HG03520 (cell line): ENCODE measurements at regions not wholly inside any gene's neighbourhood (a gene's known extent, or its start where the extent isn't known, plus 50 kb on each side); places are given as distances from the start of the nearest gene placed in this dataset.

Source experiments
- ATAC-seq: cut with Tn5 transposase; IDR thresholded peaks from one replicate; pipeline ENCODE4 v1.9.1; 2021; ENCODE audit warnings: mild to moderate bottlenecking, moderate library complexity; ENCODE audit not compliant: unreplicated experiment

DNA sequence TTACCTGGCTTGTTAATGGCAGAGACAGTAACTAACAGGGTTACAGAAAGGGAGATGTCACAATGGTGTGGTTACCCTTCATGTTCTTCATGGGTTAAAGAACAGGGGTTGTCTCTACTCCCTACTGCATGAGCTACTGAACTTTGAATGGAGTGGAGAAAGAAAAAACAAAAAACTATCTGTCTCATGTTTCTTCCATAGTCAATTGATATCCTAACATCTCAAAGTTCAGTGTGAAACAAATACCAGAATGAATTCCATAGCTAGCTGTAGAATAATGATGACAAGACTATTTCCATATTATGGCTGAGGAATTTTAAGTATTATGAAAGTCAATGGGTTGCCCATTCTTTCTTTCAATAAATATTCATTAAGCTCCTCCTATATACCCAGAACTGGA lies 161.3 kb upstream of the LPP start:
- no peak for ATAC-seq

- no peak for ATAC-seq
These were observed 159.5 kb upstream of the LPP start for GRCh38 chr3:187994221-187995042.

DNA sequence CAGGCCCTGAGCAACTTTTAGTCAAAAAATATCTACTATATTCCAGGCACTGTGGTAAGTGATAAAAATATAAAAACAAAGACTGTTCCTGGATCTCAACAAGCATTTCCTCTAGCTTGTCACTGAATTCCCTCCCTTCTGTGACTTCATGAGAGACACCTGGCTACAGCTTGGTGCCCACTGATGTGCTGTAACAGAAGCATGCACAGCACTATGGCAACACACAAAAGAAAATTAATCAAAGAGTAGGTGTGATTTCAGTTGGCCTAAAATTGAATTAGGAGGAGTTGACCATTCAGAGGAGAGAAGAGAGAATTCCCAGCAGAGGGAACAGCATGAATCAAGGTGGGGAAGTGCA lies 158.9 kb upstream of the LPP start:
- ATAC-seq: no peak

DNA sequence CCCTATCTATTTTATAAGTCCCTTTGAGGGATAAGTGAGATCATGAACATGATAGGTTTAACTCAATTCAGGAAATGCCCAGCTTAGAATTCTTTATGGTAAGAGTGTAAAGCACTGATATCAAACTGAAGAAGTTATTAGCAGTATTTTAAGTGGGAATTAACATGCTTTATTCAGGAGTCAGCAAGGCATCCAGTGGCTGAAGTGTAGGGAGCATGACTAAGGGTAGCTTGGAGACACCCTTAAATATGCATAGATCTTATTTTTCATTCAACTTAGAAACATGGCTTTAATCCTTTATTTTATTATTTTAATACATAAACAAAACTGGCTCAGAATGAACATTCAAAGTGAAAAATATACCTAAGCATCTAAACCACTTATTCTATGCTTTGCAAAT lies 158.3 kb upstream of the LPP start:
- ATAC-seq: no peak

- ATAC-seq: no peak
These were observed 157.3 kb upstream of the LPP start for GRCh38 chr3:187996609-187997008.

DNA sequence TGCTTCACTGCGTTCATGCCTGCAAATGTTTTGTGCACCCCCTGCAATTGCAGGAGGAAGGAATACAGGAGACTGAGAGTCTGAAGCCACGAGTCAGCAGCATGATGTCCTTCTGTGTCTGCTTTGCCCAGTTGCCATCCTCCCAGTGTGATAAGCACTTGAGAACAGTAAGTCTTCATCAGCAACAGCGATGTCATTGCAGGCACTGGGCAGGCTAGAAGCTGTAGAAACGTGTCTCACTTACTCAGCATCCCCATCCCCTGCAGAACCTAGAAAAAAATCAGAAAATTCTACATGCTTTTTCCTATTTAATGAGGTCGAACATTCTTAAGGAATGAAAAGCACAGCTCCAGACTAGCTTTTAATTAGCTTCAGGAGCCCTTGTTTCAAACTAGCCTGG lies 156.5 kb upstream of the LPP start:
- no peak for ATAC-seq

- no peak for ATAC-seq
These were observed 155.9 kb upstream of the LPP start for GRCh38 chr3:187997946-187998561.

DNA sequence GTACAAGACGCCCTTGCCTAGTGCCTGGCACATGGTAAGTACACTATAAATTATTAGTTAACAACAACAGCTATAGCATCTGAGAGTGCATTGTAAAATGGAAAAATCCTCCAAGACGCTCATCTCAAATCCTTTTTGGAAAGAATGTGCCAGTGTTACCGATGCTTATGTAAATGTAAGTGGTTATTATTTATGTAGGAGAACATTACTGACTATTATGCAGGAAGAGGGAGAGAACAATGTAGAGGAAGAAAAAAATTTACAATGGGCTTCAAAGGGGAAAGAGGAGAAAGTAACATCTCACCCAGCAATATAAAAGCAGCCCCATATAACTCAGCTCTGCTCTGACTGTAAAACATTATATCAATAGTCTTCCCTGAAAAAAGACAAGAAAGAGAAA lies 155.3 kb upstream of the LPP start:
- no peak for ATAC-seq

GRCh38 chr3:187999821-188000220 lies 154.1 kb upstream of the LPP start:
- no peak for ATAC-seq

DNA sequence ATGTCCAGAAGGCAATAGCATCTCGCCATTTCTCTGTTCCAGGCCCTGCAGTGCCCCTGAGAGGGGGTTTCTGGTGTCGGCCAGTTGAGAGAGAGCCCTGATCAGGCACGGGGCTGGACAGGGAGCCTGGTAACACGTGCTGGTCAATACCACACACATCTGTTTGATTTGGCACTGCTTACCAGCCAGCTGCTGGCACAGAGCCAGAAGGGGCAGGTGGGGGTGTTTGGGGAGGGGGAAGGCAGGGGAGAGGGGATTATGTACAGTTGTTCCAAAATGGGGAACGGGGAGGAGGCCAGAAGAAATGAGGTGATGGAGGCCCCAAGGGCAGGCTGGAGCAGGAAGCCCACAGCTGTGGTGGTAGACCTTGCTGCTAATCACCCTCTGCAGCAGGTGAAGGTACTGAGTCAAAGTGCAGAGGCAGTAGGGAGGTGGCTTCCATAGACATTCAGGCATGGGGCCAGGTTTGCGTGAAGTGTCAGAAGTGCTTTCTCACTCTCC lies 153.5 kb upstream of the LPP start:
- ATAC-seq: no peak

- ATAC-seq: no peak
These were observed 152.9 kb upstream of the LPP start for GRCh38 chr3:188001093-188001492.

DNA sequence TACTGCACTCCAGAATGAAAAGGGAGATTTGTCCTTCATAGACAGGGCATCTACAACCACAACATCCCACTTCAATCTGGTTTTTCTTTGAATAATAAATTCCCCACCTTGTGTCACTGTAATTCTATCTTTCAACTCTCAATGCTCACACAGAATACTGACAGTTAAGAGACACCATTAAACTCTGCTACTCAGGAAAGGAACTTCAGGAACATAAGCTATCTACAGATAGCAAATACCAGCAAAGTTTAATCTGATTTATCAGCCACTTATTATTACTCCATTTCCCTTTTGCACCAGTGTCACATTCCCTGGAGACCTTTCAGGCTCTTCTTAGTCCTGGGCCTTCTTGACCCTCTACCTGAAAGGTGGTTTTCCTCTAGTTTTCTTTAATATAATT lies 152.0 kb upstream of the LPP start:
- ATAC-seq: no peak

DNA sequence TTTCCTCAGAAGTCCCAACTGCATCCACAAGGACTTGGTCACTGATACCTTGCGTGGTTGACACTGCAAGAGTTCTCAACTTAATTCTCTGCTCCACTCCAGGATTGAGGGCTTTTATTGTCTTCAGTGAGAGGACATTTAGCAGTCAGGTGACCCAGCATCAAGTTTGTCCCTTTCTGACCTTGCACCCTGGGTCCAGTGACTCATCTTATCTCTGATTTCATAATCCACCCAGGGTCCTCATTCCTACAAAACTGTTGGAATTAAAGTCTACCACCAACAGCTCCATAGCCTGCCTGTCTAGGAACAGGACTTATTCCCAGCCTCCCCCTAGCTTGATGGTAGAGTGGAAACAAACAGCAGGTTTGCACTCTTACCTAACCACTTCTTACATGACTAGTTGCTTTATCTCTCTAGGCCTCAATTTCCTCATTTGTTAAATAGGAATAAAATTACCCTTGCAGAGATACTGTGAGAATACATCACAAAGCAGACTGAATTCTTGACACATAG lies 151.3 kb upstream of the LPP start:
- no peak for ATAC-seq

- ATAC-seq: no peak
These were observed 150.5 kb upstream of the LPP start for GRCh38 chr3:188003188-188004171.

GRCh38 chr3:188006726-188007393 lies 147.1 kb upstream of the LPP start:
- no peak for ATAC-seq

GRCh38 chr3:188007897-188008296 lies 146.1 kb upstream of the LPP start:
- no peak for ATAC-seq

DNA sequence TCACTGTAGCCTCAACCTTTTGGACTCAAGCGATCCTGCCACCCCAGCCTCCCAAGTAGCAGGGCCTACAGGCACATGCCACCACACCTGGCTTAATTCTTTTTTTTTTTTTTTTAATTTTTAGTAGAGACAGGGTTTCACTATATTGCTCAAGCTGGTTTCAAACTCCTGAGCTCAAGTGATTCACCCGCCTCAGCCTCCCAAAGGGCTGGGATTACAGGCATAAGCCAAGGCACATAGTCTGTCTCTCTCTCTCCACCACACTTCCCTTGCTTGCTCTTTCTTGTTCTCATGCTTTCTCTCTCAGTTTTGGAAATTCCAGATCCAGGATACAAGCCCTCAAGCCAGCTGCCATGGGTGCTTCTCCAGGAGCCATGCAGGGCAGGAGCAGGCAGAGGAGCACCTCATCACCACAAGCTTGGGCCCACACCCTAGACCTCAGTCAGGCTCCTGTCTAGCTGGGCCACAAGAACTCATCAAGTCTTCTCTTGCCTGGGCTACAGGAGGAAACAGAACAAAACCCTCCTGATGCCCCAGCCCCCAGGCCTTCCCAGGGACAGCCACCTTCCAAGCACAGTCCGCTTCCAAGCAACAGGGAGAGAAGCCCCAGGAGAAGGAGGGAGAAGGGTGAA lies 145.3 kb upstream of the LPP start:
- ATAC-seq: no peak

DNA sequence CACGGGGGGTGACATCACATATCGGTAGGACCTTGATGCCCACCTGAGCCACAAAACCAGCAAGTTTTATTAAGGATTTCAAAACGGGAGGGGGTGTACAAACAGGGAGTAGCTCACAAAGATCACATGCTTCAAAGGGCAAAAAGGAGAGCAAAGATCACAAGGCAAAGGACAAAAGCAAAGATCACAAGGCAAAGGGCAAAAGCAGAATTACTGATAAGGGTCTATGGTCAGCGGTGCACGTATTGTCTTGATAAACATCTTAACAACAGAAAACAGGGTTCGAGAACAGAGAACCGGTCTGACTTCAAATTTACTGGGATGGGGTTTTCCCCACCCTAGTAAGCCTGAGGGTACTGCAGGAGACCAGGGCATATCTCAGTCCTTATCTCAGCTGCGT lies 143.5 kb upstream of the LPP start:
- ATAC-seq: no peak

DNA sequence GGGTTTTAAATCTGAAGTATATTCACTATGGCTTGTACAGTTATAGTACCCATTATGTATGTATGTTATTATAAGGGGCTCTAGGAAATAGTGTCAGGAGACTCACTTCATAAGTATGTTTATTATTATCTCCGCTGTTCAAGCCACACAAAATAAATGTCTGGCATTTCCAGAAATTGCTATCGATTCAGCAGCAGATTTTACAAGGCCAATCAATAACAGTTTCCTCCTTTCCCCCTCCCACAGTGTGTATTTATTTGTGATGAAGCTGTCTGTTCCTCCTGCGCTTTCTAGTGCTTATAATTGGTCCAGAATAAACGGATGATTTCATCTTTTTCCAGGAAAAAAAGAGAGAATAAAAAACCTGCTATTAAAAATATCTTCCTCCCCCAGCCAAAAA lies 134.2 kb upstream of the LPP start:
- ATAC-seq: no peak

GRCh38 chr3:188021041-188021440 lies 132.9 kb upstream of the LPP start:
- no peak for ATAC-seq
